Peyer's patch (tissue), 4 donors: ENCODE measurements at regions not wholly inside any gene's neighbourhood (a gene's known extent, or its start where the extent isn't known, plus 50 kb on each side); places are given as distances from the start of the nearest gene placed in this dataset.

Experiments
- CTCF ChIP-seq, 6 experiments: fragments of 450-650 bp in 4 of 6; fragments of 200-600 bp in 2 of 6; sonication (generic) in 1 of 6; IDR thresholded peaks; one replicate each; pipeline ENCODE4 v1.5.1; 2017 to 2019; ENCODE audit warnings: antibody characterized with exemption in 6 of 6, mild to moderate bottlenecking in 3 of 6, moderate library complexity in 1 of 6
- POLR2A ChIP-seq, 2 donors: fragments of 450-650 bp; IDR thresholded peaks; one replicate each; pipeline ENCODE4 v1.5.1; 2017; ENCODE audit warnings: antibody characterized with exemption in 2 of 2, mild to moderate bottlenecking in 2 of 2, moderate library complexity in 2 of 2

- no peak for TF ChIP-seq CTCF (IDR thresholded peaks at IDR 0.05)
- TF ChIP-seq POLR2A (IDR thresholded peaks at IDR 0.05), result no peak
Observed at GRCh38 chr11:36899800-36900199, 301.8 kb upstream of the RAG2 start.
